Testis (tissue), 2 donors: ENCODE measurements at regions not wholly inside any gene's neighbourhood (a gene's known extent, or its start where the extent isn't known, plus 50 kb on each side); places are given as distances from the start of the nearest gene placed in this dataset.

Source experiments
- DNase-seq: peaks from one replicate; pipeline ENCODE4 v3.0.0-alpha.2; 2019
- H3K27ac ChIP-seq, 2 donors: fragments of 200-600 bp; sonication (generic); one replicate each; pipeline ENCODE4 v1.5.1; 2019
- H3K27me3 ChIP-seq: fragments of 200-600 bp; sonication (generic); one replicate; pipeline ENCODE4 v1.5.1; 2019
- H3K36me3 ChIP-seq: fragments of 200-600 bp; sonication (generic); one replicate; pipeline ENCODE4 v1.5.1; 2017; ENCODE audit warnings: low read depth; ENCODE audit errors: missing control alignments
- H3K4me1 ChIP-seq: fragments of 200-600 bp; sonication (generic); one replicate; pipeline ENCODE4 v1.5.1; 2019
- H3K4me3 ChIP-seq, 2 donors: fragments of 200-600 bp; sonication (generic); one replicate each; pipeline ENCODE4 v1.5.1; 2017 to 2019
- H3K9me3 ChIP-seq: fragments of 200-600 bp; sonication (generic); one replicate; pipeline ENCODE4 v1.5.1; 2017
- POLR2A ChIP-seq: fragments of 450-650 bp; IDR thresholded peaks from one replicate; pipeline ENCODE4 v1.6.1; 2017; ENCODE audit warnings: antibody characterized with exemption, mild to moderate bottlenecking, moderate library complexity
- WGBS, 2 donors: methylation state at CpG; one replicate each; pipeline ENCODE4 v1.1.5; 2018; 5-methylcytosine and 5-hydroxymethylcytosine counted together
- intact Hi-C: fragments of 100-400 bp; cut with DNase I; formaldehyde crosslinking; loops from one replicate; pipeline ENCODE4 v1.15.1; 2023; ENCODE audit warnings: low total_unique reads
- TF ChIP-seq, protein P1 (sequence below), 3 experiments: fragments of 450-650 bp in 2 of 3; fragments of 200-600 bp in 1 of 3; sonication (generic) in 1 of 3; IDR thresholded peaks; one replicate each; pipeline ENCODE4 v1.5.1; 2016 to 2019; ENCODE audit warnings: antibody characterized with exemption in 3 of 3, mild to moderate bottlenecking in 2 of 3, moderate library complexity in 1 of 3

- H3K36me3 ChIP-seq = no peaks in the 10 kb centered on the region
- no peak for TF ChIP-seq POLR2A
- TF ChIP-seq, protein P1, sequence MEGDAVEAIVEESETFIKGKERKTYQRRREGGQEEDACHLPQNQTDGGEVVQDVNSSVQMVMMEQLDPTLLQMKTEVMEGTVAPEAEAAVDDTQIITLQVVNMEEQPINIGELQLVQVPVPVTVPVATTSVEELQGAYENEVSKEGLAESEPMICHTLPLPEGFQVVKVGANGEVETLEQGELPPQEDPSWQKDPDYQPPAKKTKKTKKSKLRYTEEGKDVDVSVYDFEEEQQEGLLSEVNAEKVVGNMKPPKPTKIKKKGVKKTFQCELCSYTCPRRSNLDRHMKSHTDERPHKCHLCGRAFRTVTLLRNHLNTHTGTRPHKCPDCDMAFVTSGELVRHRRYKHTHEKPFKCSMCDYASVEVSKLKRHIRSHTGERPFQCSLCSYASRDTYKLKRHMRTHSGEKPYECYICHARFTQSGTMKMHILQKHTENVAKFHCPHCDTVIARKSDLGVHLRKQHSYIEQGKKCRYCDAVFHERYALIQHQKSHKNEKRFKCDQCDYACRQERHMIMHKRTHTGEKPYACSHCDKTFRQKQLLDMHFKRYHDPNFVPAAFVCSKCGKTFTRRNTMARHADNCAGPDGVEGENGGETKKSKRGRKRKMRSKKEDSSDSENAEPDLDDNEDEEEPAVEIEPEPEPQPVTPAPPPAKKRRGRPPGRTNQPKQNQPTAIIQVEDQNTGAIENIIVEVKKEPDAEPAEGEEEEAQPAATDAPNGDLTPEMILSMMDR (IDR thresholded peaks at IDR 0.05) = no peak
- 68 to 77% methylated on average over 6 to 8 of the region's 8 CpGs for WGBS, 2 donors
Measured at GRCh38 chr22:47279337-47279736, 516.9 kb downstream of the TBC1D22A start.

DNA sequence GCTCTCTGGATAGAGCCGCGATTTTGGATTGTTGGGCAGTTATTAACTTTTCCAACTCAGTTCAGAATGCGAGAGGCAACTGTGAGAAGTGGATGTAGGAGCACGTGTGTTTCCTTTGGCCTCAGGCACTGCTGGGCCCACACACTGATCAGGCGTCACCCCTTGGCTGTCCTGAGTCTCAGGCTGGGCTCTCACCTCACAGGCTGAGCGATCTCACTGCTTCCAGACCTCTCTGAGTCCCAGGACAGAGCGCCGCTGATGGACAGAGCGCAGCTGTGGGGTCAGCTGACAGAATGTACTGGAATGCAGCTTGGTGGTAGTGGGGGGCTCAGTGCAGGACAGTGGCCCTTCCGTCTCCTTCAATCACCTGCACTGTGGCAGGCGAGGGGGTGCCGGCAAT lies 516.2 kb downstream of the TBC1D22A start:
- peak; percentile 73 for DNase-seq
- Histone ChIP-seq H3K36me3 (no peaks in the 10 kb centered on the region), H3K4me3 (no peak overlapping the region), H3K27ac (peak overlapping the region; percentile 21 to 65), H3K9me3 (no peaks in the 10 kb centered on the region), H3K27me3 (no peaks in the 10 kb centered on the region), H3K4me1 (peaks cover 41% of the 10 kb centered on the region)
- 71 to 77% methylated on average over 8 to 12 of the region's 12 CpGs for WGBS, 2 donors
- intact Hi-C loops = no loop called here
- TF ChIP-seq, protein P1 (IDR thresholded peaks at IDR 0.05) = no peak
- TF ChIP-seq POLR2A = no peak

More at GRCh38 chr22:47279337-47279736, 516.9 kb downstream of the TBC1D22A start:
- no peak for DNase-seq
- no peak overlapping the region for H3K4me3 ChIP-seq
- H3K9me3 ChIP-seq = no peaks in the 10 kb centered on the region
- no peaks in the 10 kb centered on the region for H3K27me3 ChIP-seq
- H3K4me1 ChIP-seq = peaks cover 41% of the 10 kb centered on the region
- H3K27ac ChIP-seq = peak overlapping the region; percentile 21 to 65
- intact Hi-C loops = no loop called here

DNA sequence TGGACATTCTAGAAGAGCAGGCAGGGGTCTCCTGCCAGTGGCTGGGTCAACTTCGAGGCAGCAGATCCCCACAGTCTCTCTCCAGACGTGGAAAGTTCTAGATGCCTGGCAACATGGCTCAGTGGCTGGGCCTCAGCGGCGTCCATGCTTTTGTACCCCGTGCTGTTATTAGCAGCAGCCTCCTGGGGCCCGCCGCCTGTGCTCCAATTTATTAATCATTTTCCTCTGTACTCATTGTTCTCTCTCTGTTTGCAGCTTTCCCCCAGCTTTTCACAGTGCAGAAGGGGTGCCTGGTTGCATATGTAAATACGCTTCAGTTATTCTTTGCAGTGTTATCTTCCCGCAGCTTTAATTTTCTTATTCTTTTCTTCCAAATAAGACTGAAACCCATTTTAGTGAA lies 515.1 kb downstream of the TBC1D22A start:
- peak; percentile 62 for DNase-seq
- Histone ChIP-seq H3K27ac (peak overlapping the region; percentile 41 to 43), H3K36me3 (no peaks in the 10 kb centered on the region), H3K9me3 (no peaks in the 10 kb centered on the region), H3K4me3 (no peak overlapping the region), H3K4me1 (peaks cover 41% of the 10 kb centered on the region), H3K27me3 (no peaks in the 10 kb centered on the region)
- intact Hi-C loops = no loop called here
- 53 to 57% methylated on average over 7 to 9 of the region's 9 CpGs for WGBS, 2 donors
- no peak for TF ChIP-seq POLR2A
- TF ChIP-seq, protein P1 (IDR thresholded peaks at IDR 0.05) = no peak

GRCh38 chr22:47276991-47277390 lies 514.5 kb downstream of the TBC1D22A start:
- 58% methylated on average over 13 of the region's 13 CpGs; no CpG with 5 or more reads in 1 of the 2 donors for WGBS, 2 donors
- Histone ChIP-seq H3K4me1 (peaks cover 41% of the 10 kb centered on the region), H3K36me3 (no peaks in the 10 kb centered on the region), H3K9me3 (no peaks in the 10 kb centered on the region), H3K27ac (peak overlapping the region; percentile 41 to 43), H3K4me3 (no peak overlapping the region), H3K27me3 (no peaks in the 10 kb centered on the region)
- intact Hi-C loops = no loop called here
- TF ChIP-seq, protein P1 (IDR thresholded peaks at IDR 0.05) = no peak
- TF ChIP-seq POLR2A = no peak
- no peak for DNase-seq

GRCh38 chr22:47276450-47276820 lies 514.0 kb downstream of the TBC1D22A start:
- peak overlapping the region; percentile 41 to 43 for H3K27ac ChIP-seq
- H3K9me3 ChIP-seq = no peaks in the 10 kb centered on the region
- no peak for DNase-seq
- TF ChIP-seq POLR2A = no peak
- TF ChIP-seq, protein P1 (IDR thresholded peaks at IDR 0.05) = no peak
- peaks cover 41% of the 10 kb centered on the region for H3K4me1 ChIP-seq
- no peaks in the 10 kb centered on the region for H3K36me3 ChIP-seq
- intact Hi-C loops = no loop called here
- no peaks in the 10 kb centered on the region for H3K27me3 ChIP-seq
- 82 to 87% methylated on average over 9 of the region's 9 CpGs for WGBS, 2 donors
- H3K4me3 ChIP-seq = no peak overlapping the region
